HL-60 (cell line): ENCODE measurements at regions not wholly inside any gene's neighbourhood (a gene's known extent, or its start where the extent isn't known, plus 50 kb on each side); places are given as distances from the start of the nearest gene placed in this dataset.

Experiments used
- CTCF ChIP-seq: IDR thresholded peaks from one replicate; pipeline ENCODE4 v1.5.1; 2011; ENCODE audit warnings: low read length, control low read depth, inconsistent platforms; ENCODE audit not compliant: insufficient read depth
- SPI1 ChIP-seq: IDR thresholded peaks from 2 replicates; pipeline ENCODE4 v1.6.1; 2012; ENCODE audit warnings: low read depth, mild to moderate bottlenecking, borderline replicate concordance

- no peak for TF ChIP-seq SPI1
- no peak for TF ChIP-seq CTCF
These were observed 155.2 kb upstream of the AVPR1A start for GRCh38 chr12:63305901-63306875.
